Kidney epithelial cell (primary cell): ENCODE measurements at regions not wholly inside any gene's neighbourhood (a gene's known extent, or its start where the extent isn't known, plus 50 kb on each side); places are given as distances from the start of the nearest gene placed in this dataset.
"Not testable (repeated sequence)": the region's sequence is repeated elsewhere in the genome, so short reads cannot be mapped to it uniquely, and the experiment has no call there.

ENCODE experiments used
- DNase-seq: peaks from one replicate; pipeline ENCODE4 v3.0.0-alpha.2; 2010; ENCODE audit warnings: low read depth
- H3K27me3 ChIP-seq: 2 replicates; pipeline ENCODE4 v1.6.0; 2011; ENCODE audit warnings: low read length; ENCODE audit not compliant: control insufficient read depth, insufficient read depth
- H3K36me3 ChIP-seq: 2 replicates; pipeline ENCODE4 v1.5.1; 2011; ENCODE audit warnings: low read length; ENCODE audit not compliant: control insufficient read depth, insufficient read depth
- H3K4me3 ChIP-seq: 2 replicates; pipeline ENCODE4 v1.5.1; 2011; ENCODE audit warnings: low read depth, mild to moderate bottlenecking, control low read depth, low read length
- TF ChIP-seq, protein P1 (sequence below): IDR thresholded peaks from 2 replicates; pipeline ENCODE4 v1.5.1; 2011; ENCODE audit warnings: mild to moderate bottlenecking, moderate library complexity, low read length, control low read depth, inconsistent platforms; ENCODE audit not compliant: insufficient read depth, poor library complexity, severe bottlenecking

DNA sequence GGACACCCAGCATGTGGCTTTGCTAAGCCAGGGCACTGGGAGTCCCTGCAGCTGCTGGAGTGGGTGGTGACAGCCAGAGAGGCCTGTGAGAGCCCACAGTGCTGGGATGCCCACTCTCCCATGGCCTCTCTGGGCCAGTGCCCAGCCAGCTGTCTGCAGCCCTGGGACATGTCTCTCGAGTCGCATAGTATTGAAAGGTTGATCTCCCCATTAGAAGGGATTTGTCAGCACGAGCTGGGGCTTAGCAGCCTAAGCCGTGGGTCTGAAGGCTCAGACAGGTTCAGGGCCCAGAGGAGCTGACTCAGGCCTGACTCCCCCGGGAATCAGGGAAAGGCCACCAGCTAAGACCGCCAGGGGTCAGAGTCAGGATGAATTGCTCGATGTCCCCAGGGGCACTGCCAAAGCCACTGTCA lies 53.5 kb downstream of the FOXD2 start:
- H3K27me3 ChIP-seq, result peaks cover 9% of the 10 kb centered on the region

DNA sequence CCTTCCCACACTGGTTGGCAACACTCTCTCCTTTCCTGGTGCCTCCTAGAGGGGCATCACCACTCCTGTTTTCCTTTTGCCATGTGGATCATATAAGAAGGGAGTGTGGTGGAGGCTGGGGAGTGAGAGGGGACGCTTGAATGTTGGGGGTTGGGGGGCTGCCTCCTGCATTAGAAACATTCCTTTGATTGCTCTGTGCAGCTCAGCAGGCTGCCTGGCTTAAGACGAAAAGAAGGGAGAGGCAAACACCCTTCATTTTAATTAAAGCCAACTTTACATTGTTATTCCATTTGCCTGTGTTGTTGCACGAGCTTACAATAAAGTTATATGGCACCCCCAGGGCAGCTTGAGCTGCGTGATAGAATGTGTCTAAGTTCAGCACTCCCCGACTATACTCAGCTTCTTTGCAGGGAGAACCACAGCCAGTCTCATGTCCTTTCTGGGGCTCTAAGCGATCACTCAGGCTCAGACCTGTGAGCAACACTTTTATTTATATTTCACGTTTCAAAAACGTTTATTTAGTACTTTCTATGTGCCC lies 57.4 kb downstream of the FOXD2 start:
- no peak for DNase-seq
- TF ChIP-seq, protein P1, sequence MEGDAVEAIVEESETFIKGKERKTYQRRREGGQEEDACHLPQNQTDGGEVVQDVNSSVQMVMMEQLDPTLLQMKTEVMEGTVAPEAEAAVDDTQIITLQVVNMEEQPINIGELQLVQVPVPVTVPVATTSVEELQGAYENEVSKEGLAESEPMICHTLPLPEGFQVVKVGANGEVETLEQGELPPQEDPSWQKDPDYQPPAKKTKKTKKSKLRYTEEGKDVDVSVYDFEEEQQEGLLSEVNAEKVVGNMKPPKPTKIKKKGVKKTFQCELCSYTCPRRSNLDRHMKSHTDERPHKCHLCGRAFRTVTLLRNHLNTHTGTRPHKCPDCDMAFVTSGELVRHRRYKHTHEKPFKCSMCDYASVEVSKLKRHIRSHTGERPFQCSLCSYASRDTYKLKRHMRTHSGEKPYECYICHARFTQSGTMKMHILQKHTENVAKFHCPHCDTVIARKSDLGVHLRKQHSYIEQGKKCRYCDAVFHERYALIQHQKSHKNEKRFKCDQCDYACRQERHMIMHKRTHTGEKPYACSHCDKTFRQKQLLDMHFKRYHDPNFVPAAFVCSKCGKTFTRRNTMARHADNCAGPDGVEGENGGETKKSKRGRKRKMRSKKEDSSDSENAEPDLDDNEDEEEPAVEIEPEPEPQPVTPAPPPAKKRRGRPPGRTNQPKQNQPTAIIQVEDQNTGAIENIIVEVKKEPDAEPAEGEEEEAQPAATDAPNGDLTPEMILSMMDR, result no peak
- Histone ChIP-seq H3K36me3 (no peaks in the 10 kb centered on the region), H3K27me3 (peaks cover 12% of the 10 kb centered on the region), H3K4me3 (no peak overlapping the region)

More for the DNA sequence above, 53.5 kb downstream of the FOXD2 start:
- Histone ChIP-seq H3K4me3 (no peak overlapping the region), H3K36me3 (no peaks in the 10 kb centered on the region)
- DNase-seq, result no peak
- TF ChIP-seq, protein P1, result no peak

DNA sequence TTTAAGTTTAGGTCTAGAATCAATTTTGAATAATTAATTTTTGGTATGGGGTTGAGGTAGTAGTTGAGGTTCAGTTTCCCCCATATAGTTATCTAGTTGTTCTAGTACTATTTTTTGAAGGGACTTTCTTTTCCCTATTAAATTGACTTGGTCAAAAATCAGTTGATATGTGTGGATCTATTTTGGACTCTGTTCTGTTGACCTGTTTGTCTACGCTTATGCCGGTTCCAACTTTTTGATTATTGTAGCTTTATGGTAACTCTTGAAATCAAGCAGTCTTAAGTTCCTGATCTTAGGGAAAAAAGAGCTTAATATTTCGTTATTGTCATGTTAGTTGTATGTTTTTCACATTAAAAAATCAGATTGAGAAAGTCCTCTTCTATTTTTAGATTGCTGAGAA lies 60.7 kb downstream of the FOXD2 start:
- TF ChIP-seq, protein P1, result no peak
- no peak overlapping the region for H3K4me3 ChIP-seq
- peaks cover 18% of the 10 kb centered on the region for H3K27me3 ChIP-seq
- H3K36me3 ChIP-seq, result no peaks in the 10 kb centered on the region
- DNase-seq, result no peak

DNA sequence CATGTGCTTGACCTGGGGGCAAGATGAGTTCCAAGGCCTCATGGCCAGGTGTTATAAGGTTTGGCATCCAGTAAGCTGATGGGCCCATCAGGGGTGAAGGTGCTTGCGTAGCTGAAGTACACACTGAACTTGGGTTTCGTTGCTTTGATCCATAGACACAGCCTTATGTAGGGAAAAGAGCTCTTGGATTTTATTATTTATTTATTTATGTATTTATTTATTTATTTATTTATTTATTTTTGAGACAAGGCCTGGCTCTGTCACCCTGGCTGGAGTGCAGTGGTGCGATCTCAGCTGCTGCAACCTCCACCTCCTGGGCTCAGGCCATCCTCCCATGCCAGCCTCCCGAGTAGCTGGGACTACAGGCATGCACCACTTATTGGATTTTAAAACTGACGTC lies 63.2 kb downstream of the FOXD2 start:
- TF ChIP-seq, protein P1, result no peak
- DNase-seq, result no peak
- no peak overlapping the region for H3K4me3 ChIP-seq
- H3K36me3 ChIP-seq, result no peaks in the 10 kb centered on the region
- H3K27me3 ChIP-seq, result peaks cover 14% of the 10 kb centered on the region

DNA sequence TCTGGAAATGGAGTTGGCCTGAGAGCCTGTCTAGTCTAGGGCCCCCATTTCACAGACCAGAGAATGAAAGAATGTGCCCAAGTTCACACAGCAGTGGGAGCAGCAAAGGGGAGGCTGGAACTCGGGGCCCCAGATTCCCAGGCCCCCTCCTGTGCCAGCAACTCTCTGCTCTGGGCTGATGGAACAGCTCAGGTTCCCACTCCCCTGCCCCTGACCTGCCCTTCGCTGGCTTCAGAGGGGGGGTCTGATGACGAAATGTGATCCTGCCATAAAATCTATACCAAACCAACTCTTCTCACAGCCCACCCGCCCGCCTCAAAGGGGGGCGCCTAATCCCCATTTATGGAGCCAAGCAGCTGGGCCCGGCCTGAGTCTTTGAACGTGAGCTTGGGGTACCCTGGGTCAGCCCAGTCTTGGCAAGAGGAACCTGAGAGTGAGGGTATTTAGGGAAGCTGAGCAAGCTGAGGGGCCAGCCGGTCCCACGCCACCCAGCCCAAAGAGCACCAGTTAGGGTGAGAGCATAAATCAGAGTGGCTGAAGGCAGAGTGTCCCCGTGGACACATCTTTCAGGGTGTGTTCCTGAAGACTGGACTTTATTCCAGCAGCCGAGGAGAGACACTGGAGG lies 65.0 kb downstream of the FOXD2 start:
- Histone ChIP-seq H3K36me3 (no peaks in the 10 kb centered on the region), H3K4me3 (no peak overlapping the region), H3K27me3 (peaks cover 25% of the 10 kb centered on the region)
- TF ChIP-seq, protein P1, result no peak
- no peak for DNase-seq

DNA sequence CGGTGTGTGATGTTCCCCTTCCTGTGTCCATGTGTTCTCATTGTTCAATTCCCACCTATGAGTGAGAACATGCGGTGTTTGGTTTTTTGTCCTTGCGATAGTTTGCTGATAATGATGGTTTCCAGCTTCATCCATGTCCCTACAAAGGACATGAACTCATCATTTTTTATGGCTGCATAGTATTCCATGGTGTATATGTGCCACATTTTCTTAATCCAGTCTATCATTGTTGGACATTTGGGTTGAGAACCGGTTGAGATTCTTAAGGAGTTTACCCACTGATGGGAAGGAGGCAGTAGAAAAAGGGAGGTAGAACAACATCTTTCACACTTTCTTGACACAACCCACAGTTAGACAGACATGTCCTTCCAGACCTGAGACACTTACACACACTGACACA lies 67.0 kb downstream of the FOXD2 start:
- DNase-seq, H3K36me3 ChIP-seq, H3K4me3 ChIP-seq: not testable (repeated sequence)
- H3K27me3 ChIP-seq, result peaks cover 41% of the 10 kb centered on the region
